GM18507 (cell line): ENCODE measurements at regions not wholly inside any gene's neighbourhood (a gene's known extent, or its start where the extent isn't known, plus 50 kb on each side); places are given as distances from the start of the nearest gene placed in this dataset.

Experiments used
- DNase-seq: peaks from one replicate; pipeline ENCODE4 v3.0.0; 2011; ENCODE audit warnings: low read depth; ENCODE audit not compliant: insufficient read length; ENCODE audit errors: extremely low spot score
- FAIRE-seq: peaks from 2 replicates; lab custom pipeline; 2011; peaks lifted over from hg19 to GRCh38; lab: Jason Lieb, UNC

DNA sequence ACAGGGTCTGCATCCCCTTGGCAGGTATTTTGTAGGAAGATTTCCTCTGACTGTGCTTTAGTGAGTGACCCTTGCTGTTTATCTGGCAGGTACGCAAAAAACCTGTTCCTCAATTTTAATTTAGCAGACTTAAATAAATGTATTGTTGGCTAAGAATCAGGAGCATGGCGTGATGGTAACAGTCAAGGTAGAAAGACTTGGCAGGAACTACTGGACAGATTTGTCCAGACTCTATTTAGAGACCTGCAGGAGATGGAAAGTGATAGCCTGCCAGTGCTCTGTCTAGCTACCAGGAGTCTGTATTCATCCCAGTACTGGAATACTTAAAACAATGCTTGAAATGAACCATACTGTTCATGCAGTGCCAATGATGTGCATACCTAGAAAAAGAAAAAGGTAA is 78.8 kb upstream of the MAST4 start:
- DNase-seq (no peak), FAIRE-seq (no peak)

DNA sequence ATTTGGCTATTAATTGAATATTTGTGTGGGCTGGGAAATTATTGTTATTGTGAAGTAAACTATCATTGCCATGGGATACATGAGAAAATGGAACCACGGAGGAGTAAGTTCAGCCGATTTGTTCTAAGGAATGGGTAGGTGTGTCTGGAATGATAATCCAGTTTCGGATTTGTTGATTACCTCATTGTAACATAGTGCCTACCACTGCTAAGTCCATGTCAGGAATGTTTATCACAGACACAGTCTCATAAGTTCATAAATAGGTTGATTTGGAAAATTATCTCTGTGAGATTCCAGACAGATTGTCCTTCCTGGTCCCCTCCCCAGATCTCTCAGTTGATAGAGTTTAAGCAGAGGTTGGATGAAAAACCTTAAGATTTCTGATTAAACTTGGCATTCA is 78.1 kb upstream of the MAST4 start:
- DNase-seq, result no peak
- no peak for FAIRE-seq

DNA sequence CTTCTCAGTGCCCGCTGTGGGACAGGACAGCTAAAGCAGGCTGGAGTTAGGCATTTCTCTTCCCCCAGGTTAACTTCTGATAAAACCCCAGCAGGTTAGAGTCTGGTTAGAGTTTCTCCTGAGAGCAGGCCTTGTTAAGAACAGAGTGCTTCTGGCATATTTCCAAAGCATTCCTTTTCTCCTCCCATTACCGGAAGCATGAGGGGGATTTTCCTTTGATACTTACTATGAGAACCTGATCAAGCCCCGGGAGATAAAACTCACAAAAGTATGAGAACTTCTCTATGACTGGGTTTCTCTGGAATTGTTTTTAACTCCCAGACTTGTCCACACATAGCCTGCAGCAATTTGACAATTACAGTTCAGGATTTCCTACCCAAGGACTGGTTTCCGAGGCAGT is 77.4 kb upstream of the MAST4 start:
- FAIRE-seq (no peak), DNase-seq (no peak)

DNA sequence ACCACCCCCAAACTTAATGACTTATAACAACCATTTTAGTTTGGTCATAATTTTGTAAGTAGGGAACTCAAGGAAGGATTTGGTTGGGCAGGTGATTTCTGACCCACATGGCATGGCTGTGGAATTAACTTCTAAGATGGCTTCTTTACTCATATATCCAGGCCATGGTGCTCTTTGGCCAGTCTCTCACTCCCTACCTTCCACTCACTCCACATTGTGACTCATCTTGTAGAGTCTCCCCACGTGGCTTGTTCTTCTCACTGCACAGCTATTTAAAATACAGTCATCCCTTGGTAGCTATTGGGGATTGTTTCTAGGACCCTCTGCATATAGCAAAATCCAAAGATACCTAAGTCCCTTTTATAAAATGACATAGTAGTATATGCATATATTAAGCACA is 76.6 kb upstream of the MAST4 start:
- no peak for FAIRE-seq
- DNase-seq, result no peak

DNA sequence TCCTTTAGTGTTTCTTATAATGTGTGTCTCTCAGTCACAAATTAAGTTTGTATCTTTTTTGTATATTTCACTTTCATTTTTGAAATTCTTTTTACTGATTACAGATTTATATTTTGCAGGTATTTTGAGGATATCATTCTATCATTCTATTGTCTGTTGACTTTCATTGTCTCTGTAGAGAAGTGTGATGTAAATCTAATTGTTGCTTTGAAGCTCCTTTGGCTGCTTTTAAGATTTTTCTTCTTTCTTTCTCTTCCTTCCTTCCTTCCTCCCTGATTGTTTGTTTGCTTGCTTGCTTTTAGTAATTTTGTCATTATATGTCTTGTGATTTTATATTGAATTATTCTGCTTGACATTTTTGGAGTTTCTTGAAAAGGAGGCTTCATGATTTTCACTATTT is 75.3 kb upstream of the MAST4 start:
- no peak for DNase-seq
- no peak for FAIRE-seq

DNA sequence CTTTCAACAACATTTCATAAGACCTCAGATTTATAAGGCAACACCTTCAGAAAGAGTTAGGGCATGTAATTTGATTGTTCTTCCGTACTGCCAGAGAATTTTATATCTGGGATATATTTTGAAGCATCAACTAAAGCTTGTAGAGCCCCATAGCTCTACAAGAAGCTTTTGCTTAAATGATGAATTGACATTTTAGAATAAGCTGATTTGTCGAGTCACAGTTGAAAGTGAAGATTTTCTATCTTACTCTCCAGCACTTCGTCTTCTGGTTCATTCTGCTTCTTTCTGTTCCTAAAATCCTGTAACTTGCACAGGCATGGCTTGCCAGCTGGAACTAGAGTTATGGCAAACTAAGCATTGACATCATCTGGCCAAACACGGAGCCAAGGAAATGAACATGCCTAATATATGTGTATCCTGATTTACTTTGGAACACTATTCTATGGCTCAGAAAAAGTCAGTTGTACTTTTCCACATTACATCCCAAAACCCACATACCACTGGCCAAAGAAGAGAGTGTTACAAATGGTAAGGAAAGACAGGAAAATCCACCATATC is 68.6 kb upstream of the MAST4 start:
- FAIRE-seq (no peak), DNase-seq (no peak)

DNA sequence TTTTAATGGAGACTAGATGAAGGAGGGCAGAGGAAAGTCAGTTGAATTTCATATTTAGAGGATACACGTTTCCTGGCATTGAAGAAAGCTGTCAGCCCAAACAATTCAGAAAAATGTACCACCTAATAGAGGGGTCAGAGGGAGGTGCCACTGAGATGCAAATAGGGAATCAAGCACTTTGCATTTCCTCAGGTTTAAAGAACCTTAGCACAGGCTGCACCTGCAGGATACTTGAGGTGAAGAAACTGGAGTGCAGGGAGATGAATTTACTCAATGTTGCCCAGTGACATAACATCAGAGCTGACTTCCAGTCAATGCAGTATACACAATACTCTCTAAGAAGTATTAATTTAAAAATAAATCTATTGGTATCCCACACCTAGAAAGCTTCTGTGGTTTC is 67.0 kb upstream of the MAST4 start:
- no peak for DNase-seq
- FAIRE-seq, result no peak

DNA sequence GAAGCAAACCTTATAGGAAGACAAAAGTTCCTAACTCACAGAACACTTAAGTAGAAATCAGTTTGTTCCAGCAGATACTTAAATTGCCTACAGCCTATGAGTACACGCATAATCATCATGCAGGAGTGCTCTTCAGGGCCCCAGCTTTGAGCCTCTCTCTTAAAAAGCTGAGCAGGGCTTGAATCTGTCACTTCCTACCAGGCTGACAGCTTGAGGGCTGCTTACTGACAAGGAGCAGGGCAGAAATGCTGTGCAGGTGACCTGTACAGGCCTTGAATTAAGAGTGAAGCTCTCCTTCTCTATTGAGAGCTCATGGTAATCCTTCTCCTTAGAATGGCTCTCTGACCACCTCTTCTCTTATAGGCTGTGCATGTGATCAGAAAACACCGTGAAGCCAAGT is 66.5 kb upstream of the MAST4 start:
- FAIRE-seq, result no peak
- no peak for DNase-seq

DNA sequence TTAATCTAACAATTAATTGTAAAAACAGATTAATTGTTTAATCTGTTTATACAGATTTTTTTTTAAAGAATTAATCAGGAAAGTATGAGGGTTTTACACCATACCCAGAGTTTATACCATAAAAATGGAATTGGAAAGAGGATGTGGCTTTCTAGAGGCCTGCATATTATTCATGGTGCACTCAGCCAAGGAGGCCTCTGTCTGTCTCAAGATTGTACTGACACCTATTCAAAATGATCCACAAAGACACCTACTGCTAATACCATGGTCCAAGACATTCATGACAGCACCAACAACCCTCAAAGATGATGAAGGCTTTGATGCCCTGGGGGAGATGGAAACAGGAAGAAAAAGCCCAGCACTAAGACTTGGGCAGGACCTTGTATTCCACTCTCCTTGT is 58.1 kb upstream of the MAST4 start:
- FAIRE-seq (no peak), DNase-seq (no peak)

DNA sequence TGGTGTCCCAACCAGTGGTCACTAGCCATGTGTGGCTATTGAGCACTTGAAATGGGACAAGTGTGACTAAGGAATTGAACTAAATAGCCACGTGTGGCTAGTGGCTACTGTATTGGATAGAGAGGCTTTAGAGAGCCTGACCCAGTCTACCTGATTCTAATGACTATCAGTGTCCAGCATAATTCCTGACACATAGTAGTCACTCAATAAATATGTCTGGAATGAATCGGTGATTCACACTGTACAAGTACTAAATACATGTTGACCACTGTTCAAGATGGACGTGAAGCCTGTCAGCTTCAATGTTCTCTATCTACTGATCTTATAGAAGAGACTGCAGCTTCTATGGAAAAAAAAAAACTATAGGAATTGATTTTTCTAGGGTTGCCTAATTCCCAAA is 57.7 kb upstream of the MAST4 start:
- no peak for FAIRE-seq

DNA sequence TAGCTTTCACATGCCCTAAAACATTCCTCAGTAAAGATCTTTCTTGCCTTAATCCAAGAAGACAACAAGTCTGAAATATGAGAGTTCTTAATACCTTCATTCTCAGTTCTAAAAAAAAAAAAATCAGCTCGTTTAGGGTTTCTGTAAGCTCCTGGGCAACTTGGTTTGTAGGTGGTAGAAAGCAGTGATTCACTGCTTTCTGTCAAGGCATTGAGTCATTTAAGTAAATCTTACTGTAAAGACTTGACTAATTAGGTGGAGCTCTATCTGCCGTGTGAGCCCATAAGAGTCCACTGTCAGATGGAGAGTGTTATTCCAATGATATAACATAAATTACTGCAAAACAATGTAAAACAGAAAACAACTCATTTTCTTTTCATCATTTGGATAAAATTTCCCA is 56.1 kb upstream of the MAST4 start:
- FAIRE-seq (no peak), DNase-seq (no peak)

More for the DNA sequence above, 57.7 kb upstream of the MAST4 start:
- no peak for DNase-seq

DNA sequence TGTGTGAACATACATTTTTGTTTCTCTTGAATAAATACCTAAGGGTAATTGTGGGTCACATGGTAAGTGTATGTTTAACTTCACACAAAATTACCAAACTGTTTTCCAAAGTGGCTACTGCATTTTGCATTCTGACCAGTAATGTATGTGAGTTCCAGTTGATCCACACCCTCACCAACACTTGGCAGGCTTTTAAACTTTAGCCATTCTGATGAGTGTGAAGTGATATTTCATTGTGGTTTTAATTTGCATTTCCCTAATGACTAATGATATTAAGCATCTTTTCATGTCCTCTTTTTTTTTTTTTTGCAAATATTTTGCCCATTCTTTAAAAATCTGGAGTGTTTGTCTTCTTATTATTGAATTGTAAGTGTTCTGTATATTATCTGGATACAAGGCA is 53.5 kb upstream of the MAST4 start:
- no peak for FAIRE-seq

More for the DNA sequence above, 53.5 kb upstream of the MAST4 start:
- no peak for DNase-seq
